ENCODE measurements at regions not wholly inside any gene's neighbourhood (a gene's known extent, or its start where the extent isn't known, plus 50 kb on each side); places are given as distances from the start of the nearest gene placed in this dataset.
A peak's percentile ranks its signal among the peaks of the same experiment; 100 is the strongest.

DNA sequence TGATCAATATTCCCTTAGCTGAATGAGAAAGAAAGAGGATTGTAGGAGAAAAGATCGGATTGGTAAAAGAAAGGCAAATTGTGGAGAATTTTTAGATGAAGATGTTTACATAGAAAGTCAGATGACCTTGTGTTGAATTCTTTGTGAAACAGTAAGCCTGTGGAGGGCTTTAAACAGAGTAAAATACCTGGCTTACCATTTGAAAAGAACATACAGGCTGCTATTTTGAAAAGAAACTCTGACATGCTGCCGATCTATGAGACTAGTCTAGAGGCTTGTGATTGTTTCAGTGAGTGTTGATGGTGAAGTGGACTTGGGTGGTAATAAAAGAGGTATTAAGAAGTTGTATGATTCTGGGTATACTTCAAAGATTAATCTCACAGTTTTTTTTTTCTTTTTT lies 938.9 kb upstream of the PRR20A start:
- DNase-seq (ENCODE audit: low spot score), result no peak

DNA sequence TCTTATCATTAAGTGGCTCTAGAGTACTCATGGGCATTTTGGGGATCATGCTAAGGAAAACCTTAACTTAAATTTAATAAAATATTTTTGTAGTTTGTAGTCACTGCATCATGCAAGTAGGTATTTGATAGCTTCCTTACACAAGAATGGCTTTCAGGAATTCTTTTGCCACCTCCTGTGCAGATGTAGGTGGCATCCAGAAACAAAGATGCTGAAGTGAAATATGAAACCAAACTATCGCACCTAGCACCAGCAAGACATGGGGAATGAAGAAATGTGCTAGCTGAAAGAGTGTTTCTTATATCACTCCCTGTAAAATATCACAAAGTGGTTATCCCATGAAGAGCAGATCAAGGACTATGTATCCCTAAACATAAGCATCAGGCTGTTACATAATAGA lies 924.5 kb upstream of the PRR20A start:
- no peak for DNase-seq (ENCODE audit: low spot score)

DNA sequence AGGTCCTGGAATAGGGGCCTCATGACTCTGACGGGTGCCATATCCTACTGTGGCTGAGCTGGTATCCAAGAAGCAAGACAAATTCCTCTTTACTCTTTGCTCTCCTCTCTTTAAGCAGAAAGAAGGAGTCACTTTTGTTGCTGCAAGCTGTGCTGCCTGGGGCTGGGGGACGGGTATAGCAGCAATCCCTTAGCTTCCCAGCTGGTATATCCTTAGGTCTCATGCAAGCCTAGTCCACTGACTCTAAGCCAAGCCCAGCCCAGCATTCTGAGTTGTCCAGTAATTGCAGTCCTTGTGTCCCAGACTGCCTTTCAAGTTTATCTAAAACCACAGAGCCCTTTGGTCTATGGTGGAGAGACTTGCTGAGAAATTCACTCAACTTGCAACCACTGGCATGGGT lies 893.0 kb upstream of the PRR20A start:
- no peak for DNase-seq (ENCODE audit: low spot score)

DNA sequence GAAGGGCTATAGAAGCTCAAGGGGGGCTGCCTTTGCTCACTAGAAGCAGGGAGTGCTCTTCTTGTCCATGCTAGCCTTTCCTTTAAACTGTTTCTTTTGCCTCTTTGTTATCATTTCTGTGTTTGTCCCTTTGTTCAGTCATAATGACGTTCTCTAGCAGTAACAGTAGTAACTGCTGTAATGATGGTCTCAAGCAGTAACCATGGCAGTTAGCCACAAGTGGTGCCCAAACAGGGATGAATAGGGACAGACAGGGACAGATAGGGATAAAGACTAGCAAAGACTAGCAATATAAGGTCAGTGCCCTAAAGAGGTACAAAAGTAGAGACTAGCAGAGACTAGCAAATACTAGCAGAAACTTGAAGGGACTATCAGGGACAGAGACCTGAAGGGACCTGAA lies 869.0 kb upstream of the PRR20A start:
- DNase-seq (ENCODE audit: low spot score), result no peak

DNA sequence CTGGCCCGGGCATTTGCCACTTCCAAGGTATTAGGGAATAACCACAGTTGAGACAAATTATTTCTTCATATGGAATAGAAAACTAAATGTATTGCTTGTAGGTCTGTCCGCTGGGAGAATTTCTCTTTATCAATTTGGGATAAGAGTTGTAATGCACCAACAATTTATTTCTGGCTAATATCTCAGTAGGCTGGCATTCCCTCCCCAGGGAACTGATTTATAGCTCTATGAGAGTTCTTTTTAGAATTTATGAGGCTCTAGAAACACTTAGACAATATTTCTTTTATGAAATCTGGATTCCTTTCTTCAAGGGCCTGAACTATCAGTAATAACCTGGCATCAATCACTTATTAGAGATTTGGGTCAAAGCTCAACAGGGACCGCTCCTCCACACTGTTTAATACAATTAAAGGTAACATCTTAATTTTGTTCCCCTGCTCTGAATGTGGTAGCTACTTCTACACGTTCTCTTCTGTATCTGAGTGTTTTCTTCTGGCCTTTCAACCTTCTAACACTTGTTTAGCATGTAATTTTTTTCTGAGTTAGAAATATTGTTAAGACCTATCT lies 857.4 kb upstream of the PRR20A start:
- DNase-seq (ENCODE audit: low spot score), result no peak

DNA sequence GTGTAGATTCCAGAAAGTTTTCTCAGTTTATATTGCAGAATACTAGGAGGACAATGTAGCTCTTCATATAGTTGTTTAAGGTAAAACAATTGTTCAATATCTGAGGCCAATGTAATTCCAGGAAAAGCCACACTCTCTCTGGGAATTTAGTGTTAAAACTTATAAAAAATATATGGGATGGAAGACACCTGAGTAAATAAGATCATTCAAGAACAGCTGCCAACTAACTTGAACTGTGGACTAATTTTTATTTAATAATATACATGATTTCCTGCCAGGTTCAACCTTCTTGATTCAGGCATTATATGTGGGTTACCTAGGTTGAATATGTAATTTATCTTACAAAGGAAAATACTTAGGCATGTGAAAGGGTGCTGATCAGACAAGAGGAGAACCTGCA lies 841.1 kb upstream of the PRR20A start:
- DNase-seq (ENCODE audit: low spot score), result no peak

DNA sequence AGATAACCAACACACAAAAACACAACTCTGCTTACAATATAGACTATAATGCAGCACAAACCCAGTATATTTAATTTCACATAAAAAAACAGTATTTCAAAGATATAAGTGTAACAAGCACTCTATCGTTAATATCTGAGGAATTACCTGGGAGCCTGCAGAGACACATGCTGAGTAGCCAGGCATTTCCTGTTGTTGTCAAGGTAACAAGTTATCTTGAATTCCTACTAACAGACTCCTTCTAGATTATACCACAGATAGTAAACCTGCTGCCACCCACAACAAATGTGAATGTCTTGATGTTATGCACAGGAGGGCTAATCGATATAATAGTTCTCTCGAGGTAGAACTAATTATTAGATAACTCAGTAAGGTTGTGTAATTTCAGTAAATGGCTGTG lies 826.0 kb upstream of the PRR20A start:
- DNase-seq (ENCODE audit: low spot score), result no peak

DNA sequence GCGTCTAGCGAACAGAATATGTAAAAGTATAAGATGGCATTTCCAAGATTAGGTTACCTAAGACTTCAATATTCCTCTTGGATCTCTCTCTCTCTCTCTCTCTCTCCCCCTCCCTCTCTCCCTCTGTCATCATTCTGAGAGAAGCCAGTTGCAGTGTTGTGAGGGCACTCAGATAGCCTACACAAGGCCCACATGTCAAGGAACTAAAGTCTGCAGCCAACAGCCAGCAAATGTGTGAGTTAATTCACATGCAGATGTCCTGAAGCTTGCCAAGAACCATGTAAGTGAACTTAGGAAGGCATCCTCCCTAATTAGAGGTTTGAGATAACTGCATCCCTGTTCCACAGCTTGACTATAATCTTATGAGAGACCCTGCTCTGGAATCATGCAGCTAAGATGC lies 822.9 kb upstream of the PRR20A start:
- DNase-seq (ENCODE audit: low spot score), result no peak

DNA sequence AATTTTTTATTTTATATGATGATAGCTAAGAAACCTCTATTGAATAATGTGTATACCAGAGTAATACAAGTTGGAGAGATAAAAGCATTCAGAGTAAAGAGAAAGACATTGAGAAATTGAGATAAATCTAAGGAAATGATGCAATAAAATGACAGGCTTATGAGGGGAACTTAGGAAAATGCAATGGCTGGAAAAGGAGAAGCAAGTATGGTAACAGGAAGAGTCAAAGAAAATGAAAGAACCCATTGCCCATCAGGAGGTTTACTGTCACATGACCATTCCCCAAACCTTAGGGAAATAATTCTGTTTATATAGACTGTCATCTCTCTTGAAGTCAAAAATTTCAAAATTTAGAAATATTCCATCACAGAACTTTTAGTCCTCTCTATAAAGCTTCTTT lies 808.0 kb upstream of the PRR20A start:
- DNase-seq (ENCODE audit: low spot score), result no peak

DNA sequence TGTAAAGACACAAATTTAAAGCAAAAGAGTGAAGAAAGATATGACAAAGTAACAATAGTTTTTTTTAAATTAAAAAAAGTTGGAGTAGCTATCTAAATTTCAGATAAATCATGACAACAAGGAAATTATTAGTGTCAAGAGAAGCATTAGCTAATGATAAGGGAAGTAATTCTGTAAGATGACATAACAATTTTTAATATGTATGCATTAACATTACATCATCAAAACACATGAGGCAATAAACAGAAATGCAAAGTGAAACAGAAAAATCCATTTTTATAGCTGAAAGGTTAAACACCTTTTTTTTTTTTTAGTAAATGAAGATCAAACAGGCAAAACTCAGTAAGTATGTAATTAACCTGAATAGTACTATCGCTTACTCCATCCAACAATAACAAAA lies 804.9 kb upstream of the PRR20A start:
- no peak for DNase-seq (ENCODE audit: low spot score)

DNA sequence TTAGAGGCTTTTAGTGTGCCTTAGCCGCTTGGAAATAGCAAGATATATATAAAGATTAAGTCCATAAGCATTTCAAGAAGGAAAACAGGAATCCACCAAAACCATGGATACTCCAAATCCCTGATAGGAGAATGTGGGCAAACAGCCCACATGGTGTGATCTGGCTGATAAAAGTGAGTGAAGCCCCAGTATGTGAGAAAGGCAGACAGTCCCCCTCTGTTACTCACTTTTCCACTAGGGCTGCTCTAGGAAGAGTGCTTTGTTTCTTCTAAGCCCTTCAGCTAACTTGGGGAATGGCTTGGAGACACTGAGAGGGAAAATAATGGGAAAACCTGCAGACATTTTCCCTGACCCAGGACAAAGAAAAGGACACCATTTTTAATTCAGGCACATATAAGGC lies 802.3 kb upstream of the PRR20A start:
- no peak for DNase-seq (ENCODE audit: low spot score)

DNA sequence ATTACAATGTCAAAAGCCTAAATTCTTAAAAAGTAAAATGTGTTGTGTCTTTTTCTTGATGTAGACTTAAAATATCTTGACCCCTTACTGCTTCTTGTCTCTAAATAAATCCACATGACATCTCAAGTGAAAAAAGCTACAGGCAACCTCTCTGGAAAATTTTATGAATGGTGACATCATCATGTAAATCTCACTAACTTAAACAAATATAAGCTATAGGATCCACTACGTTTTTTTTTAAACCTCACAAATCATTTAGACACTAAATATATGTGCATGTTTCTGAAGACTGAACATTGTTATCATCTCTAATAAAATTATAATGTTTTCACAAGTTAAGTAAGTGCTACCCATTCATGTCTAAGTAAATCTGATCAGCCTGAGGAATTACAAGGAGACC lies 793.7 kb upstream of the PRR20A start:
- DNase-seq (ENCODE audit: low spot score), result no peak

DNA sequence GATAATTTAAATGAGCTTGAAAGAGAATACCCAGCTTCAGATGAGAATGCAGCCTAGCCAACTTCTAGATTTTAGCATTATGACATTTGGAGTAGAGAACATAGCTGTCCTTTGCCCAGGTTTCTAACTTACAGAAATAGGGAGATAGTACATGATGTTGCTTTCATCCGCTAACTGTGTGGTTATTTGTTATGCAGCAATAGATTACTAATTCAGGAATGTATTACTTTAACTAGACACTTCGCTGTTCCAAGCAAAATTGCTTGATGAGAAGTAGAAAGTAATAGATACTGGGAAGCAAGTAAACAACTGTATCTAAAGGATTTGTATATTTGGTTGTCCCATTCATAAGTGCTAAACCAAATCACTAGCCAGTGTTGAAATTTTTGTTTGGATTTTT lies 790.9 kb upstream of the PRR20A start:
- DNase-seq (ENCODE audit: low spot score), result peak; percentile 39

DNA sequence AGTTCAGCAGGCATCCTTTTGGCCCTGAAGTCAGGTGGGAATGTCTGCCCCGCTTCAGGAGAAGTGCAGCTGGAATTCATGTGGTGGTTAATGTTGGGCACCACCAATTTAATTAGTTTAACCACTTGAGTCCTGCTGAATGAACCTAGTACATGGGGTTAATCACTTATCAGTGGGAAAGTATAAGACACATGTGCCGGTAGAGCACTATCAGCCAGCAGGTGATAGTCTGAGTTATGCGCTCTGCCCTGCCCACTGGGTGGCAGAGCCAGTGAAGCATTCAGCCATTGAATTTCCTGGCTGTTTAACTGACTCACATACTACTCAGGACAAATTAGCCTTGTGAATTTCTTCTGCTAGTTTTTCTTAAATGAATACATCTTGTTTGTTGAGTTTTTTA lies 789.7 kb upstream of the PRR20A start:
- DNase-seq (ENCODE audit: low spot score), result peak; percentile 72

DNA sequence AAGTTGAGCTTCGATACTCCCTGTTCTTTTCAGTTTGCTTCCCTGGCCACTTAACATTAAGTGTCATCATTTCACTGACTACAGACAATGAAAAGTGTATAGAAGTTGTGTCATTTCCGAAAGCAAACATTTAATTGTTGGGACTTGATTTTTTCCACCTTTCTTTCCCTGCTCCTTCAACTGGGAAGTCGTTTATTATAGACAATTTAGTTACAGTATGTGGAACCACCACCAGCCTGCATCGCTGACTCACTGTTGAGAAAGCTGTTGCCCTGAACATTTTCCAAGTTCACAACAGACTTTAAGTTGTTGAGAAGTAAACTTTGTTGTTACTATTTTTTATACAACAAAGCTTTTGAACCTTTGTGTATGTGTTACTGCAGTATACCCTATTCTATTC lies 788.4 kb upstream of the PRR20A start:
- DNase-seq (ENCODE audit: low spot score), result peak; percentile 43

DNA sequence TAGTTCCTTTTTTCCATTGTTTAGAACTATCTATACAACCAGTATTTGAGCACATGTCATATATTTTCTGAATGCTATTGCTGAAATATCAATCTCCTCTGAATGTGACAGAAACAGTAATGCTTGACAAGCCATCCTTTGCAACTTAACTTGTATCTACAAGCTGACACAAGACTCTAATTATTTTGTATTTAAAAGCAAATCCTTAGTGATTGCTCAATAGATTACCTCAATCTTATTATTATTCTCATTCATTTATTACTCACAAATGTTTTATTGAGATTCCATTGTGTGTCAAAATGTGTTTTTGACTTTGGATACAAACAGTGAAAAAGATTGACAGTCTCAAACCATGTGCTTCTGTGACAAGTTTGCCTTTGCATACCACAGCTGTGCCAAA lies 787.8 kb upstream of the PRR20A start:
- no peak for DNase-seq (ENCODE audit: low spot score)

DNA sequence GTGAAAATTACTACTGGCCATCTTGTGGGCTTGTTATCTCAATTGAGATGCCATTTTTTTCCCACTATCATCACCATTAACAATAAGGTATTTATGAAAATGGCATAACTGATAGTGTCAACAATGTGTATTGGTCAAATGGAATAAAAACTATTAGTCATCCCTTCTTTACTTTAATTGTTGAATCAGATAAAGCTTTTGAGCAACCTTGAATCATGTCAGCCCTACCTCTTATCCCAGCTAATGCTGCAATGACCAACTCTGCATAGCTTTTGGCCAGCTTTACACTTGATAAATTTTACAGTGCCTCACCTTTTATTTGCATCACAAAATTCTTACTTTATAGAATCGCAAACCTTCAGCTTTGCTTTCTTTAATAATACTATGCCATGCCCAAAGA lies 784.0 kb upstream of the PRR20A start:
- DNase-seq (ENCODE audit: low spot score), result no peak

DNA sequence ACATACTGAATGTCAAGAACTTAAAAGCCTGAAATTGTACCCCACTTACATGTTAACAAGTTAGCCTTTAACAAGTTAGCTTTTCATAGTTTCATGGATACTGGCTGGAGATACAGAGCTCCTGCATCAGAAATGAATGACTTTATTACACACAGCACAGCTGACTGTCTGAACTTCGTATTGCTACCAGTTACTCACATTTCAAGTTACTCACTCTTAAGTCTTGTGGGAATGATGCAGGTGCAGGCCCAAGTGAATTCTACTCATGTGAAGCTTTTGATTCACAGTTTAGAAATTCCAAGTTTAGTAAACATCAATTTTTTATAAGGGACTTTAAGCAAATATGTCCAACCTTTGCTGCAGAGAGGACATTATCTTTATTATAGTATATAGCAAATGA lies 762.2 kb upstream of the PRR20A start:
- peak; percentile 2 for DNase-seq (ENCODE audit: low spot score)

DNA sequence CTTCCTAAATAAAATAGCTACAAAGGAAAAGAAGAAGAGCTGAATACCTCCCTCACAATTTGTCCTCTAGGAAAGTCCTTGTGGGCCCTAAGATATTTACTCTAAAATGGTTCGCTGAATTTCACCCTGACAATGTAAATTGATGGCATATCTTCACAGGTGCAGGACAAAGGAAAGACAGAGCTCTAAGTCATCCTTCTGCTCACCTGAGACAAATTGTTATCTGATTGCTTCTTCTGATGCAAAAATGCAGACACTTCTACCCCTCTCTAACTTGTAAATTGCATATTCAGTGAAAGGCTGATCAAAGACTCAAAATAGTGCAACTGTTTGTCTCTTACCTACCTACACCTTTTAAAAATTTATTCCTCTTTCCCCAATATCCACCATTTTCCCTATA lies 747.2 kb upstream of the PRR20A start:
- no peak for DNase-seq (ENCODE audit: low spot score)

DNA sequence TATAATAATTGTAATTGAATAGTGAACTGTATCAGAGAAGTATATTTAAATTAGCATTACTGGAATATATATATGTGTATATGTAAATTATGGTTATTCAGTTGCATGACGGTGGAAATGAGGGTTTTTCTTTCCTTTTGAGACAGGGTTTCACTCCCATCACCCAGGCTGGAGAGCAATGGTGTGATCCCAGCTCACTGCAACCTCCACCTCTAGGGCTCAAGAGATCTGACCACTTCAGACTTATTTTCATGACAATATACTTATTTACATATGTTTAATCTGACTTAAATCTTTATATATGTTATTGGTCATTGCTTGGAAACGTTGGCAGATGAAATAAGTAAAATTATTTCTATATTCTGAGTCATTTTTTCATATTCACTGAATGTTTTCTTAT lies 744.4 kb upstream of the PRR20A start:
- DNase-seq (ENCODE audit: low spot score), result no peak

DNA sequence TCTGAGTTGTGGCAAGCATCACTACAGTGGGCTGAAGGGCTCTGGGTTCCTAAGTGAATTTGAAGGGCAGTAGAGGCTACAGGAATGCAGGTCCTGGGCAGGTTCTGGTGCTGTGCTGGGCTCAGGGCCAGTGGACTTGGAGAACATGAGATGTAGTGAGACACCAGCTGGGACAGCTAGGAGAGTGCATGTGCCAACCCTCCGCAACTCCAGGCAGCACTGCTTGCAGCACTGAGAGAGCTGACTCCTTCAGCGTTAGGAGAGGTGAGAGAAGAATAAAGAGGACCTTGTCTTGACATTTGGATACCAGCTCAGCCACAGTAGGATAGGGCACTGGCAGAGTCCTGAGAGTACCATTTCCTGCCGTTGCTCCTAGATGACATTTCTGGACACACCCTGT lies 739.9 kb upstream of the PRR20A start:
- DNase-seq (ENCODE audit: low spot score), result no peak

DNA sequence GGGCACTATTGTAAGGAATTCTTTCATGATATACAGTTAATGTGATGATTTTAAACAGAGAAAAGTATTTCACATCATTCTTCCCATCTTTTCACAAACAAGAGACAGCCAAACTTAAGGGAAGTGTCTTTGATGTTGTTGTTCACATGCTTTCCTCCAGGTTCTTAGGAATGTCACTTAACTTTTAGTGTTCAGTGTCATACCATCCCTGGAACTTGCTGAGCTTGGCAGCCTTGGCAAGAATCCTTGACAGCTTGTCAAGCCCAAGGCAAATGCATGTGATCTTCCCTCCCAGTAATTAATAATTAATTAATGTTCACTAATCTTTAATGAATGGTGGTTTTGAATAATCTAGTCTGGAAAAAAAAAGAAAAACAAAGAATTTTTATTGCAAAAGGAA lies 727.9 kb upstream of the PRR20A start:
- peak; percentile 21 for DNase-seq (ENCODE audit: low spot score)

DNA sequence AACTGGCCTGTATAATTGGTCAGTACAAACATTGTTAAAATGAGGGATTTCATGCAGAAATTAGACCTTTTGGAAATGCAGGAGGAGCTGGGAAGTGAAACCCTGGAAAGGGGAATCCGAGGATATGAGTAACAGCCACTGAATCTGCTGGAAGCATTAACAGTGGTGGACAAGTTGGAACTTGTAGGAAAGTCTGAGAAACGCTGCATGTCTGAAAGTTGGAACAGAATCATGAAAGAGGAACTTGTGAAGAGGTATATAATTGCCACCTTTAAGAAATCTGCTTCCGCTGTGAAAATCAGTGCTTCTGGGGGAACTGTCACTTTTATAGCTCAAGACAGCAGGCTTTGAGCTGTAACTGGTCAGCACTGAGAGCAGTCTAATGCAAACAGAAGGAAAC lies 716.5 kb upstream of the PRR20A start:
- DNase-seq (ENCODE audit: low spot score), result no peak

DNA sequence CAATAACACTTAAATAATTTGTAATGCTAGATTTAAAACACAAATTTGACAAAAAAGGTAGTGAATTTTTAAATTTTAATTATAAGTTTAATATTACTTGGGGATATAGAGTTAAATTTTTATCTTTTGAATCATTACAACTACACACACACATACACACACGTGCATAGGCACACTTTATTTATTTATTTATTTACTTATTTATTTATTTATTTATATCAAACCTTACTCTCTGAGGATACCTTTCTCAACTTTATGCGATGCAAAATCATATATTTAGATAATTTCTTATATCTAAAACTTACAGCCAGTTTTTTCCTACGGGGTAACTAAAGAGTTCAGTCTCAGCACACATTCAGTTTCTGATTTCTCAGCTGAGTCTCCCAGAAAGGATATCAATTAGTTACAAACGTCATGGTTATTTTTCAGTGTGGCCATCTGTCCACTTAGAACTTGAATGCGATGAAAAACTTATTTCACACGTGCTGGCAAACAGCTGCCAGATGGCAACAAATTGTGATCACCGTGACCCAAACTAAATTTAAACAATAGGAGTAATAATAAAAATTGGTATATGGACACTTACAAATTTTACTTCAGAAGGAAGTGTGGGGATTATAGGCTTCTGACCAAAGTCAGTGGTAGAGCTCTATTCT lies 683.1 kb upstream of the PRR20A start:
- no peak for DNase-seq (ENCODE audit: low spot score)

DNA sequence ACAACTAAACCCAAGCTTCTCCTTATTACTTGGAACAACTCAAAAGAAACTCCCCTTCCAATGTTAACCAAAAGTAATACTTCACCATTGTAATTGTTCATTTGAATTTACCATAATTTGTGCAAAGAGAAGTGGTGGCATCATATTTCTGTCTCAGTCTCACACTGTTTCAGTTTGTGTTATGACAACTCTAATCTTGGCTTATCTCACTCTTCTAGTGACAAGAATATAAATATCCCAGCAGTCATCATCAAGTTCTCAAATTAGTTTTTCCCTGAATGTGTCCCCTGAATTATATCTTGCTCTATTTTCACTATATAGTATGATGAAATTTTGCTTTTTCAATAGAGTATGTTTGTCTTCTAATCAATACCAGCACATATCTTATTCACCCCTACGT lies 681.4 kb upstream of the PRR20A start:
- no peak for DNase-seq (ENCODE audit: low spot score)
